SU-DHL-6 (cell line): ENCODE measurements at regions not wholly inside any gene's neighbourhood (a gene's known extent, or its start where the extent isn't known, plus 50 kb on each side); places are given as distances from the start of the nearest gene placed in this dataset.

Source experiments
- EZH2phosphoT487 ChIP-seq: fragments of 200-600 bp; sonication (generic), shearing (Covaris generic); conservative IDR thresholded peaks from 2 replicates; pipeline ENCODE4 v1.6.1; 2018; ENCODE audit warnings: mild to moderate bottlenecking, antibody characterized with exemption, low read length, moderate library complexity, mixed read lengths
- TF ChIP-seq, protein P1 (sequence below): fragments of 200-600 bp; sonication (generic); IDR thresholded peaks from one replicate; pipeline ENCODE4 v1.5.1; 2017; ENCODE audit warnings: antibody characterized with exemption, mild to moderate bottlenecking, low read length, moderate library complexity; ENCODE audit not compliant: insufficient read depth, poor library complexity, severe bottlenecking

DNA sequence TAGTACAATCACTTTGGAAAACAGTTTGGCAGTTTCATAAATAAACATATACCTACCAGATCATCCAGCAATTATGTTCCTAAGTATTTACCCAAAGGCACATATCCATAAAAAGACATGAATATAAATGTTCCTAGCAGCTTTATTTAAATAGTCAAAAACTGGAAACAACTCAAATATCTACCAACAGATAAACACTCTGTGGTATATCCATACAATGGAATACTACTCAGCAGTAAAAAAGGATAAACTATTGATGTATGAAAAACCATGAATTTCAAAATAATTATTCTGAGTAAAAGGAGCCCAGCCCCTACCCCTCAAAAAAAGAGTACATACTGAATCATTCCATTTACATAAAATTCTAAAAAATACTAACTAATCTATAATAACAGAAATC, 232.7 kb upstream of the SLC30A5 start:
- TF ChIP-seq, protein P1, sequence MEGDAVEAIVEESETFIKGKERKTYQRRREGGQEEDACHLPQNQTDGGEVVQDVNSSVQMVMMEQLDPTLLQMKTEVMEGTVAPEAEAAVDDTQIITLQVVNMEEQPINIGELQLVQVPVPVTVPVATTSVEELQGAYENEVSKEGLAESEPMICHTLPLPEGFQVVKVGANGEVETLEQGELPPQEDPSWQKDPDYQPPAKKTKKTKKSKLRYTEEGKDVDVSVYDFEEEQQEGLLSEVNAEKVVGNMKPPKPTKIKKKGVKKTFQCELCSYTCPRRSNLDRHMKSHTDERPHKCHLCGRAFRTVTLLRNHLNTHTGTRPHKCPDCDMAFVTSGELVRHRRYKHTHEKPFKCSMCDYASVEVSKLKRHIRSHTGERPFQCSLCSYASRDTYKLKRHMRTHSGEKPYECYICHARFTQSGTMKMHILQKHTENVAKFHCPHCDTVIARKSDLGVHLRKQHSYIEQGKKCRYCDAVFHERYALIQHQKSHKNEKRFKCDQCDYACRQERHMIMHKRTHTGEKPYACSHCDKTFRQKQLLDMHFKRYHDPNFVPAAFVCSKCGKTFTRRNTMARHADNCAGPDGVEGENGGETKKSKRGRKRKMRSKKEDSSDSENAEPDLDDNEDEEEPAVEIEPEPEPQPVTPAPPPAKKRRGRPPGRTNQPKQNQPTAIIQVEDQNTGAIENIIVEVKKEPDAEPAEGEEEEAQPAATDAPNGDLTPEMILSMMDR: no peak
- no peak for TF ChIP-seq EZH2phosphoT487
